ENCODE measurements at regions not wholly inside any gene's neighbourhood (a gene's known extent, or its start where the extent isn't known, plus 50 kb on each side); places are given as distances from the start of the nearest gene placed in this dataset.

DNA sequence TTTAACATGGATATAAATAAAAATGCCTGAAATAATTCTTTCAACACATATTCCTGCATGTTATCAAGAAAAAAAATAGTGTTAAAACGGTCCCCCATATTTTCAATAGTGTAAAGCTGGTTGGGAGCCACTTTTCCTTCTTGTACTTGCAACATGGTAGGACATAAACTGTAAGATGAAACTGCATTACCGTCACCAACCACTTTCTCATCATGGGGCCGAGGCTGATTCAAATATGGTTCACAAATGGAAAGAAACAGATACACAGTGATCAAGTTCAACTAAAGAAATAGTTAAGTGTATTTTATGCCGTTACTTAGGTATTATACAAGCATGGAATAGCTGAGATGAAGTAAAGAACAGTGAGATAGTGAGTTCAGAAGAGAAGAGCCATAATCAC, 360.7 kb downstream of the ZEB2 start:
- TF ChIP-seq CTCF (IDR thresholded peaks at IDR 0.05) = no peak
- no peak overlapping the region for H3K27ac Mint-ChIP-seq
- H3K9me3 Mint-ChIP-seq = no peaks in the 10 kb centered on the region
- peaks cover 9% of the 10 kb centered on the region for H3K4me1 Mint-ChIP-seq
- DNase-seq = no peak
- no peak overlapping the region for H3K4me3 Mint-ChIP-seq
- no peaks in the 10 kb centered on the region for H3K36me3 Mint-ChIP-seq (ENCODE audit: low read depth)
- no peaks in the 10 kb centered on the region for H3K27me3 Mint-ChIP-seq (ENCODE audit: low read depth, poor library complexity)

DNA sequence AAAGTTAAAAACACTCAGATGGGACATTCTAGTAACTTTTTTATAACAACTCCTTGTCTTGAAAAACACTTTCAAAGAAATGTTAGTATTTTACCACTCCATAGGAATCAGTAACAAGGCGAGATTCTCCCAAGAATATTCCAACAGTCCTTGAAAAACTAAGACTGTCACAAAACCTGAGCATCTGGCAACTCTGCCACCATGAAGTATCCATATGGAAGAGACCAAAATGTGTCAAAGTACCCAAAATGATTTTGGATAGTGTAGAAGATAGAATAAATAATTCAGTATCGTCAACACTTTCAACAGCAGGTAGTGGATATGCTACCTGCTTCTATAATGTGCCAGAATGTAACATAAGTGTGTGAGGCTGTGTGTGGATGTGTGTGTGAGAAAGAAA, 361.8 kb downstream of the ZEB2 start:
- Mint-ChIP-seq H3K36me3 (ENCODE audit: low read depth) (no peaks in the 10 kb centered on the region), H3K4me1 (peaks cover 9% of the 10 kb centered on the region), H3K27me3 (ENCODE audit: low read depth, poor library complexity) (no peaks in the 10 kb centered on the region), H3K27ac (no peak overlapping the region), H3K4me3 (no peak overlapping the region), H3K9me3 (no peaks in the 10 kb centered on the region)
- no peak for TF ChIP-seq CTCF (IDR thresholded peaks at IDR 0.05)
- no peak for DNase-seq

DNA sequence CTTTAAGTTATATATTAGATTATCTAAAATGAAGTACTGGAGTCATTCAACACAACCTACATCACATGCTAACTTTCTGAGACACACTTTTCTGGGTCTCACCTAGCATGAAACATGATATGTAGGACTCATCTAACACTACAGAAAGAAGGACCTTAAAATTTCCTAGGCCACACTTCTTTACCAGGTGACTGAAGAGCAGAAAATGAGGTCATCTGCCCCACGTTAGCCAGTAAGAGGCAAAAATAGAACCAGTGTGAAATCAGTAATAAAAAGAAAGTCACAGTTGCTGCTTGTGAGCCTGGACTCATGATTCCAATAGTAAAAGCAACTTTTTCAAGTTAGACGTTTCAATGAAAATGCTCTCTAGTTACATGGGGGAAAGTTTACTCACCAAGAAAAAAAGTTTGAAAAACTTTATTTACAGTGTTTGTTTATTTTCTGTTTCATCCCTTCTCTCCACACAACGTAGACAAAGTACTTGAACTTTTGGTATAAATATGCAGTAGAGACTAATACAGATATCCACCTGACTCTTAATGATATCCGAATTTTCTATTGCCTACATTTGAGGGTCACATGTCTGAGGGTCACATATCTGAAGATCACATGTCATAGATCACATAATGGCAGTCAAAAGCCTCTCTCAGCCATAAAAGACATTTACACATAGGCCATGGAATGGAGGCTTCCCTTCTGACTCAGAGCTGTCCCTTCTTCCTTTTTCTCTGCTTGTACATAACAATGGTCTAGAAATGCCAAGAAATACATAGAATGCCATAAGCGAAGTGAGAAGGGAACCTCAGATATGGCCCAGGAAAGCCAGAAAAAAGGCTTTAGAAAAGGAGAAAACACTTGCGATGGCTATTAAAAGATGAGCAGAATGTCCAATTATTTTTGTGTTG, 362.9 kb downstream of the ZEB2 start:
- Mint-ChIP-seq H3K27ac (no peak overlapping the region), H3K4me1 (peaks cover 9% of the 10 kb centered on the region), H3K4me3 (no peak overlapping the region), H3K9me3 (no peaks in the 10 kb centered on the region), H3K36me3 (ENCODE audit: low read depth) (no peaks in the 10 kb centered on the region), H3K27me3 (ENCODE audit: low read depth, poor library complexity) (no peaks in the 10 kb centered on the region)
- no peak for DNase-seq
- TF ChIP-seq CTCF (IDR thresholded peaks at IDR 0.05) = no peak

- H3K27ac Mint-ChIP-seq = peak overlapping the region; percentile 54
- peaks cover 9% of the 10 kb centered on the region for H3K4me1 Mint-ChIP-seq
- no peak overlapping the region for H3K4me3 Mint-ChIP-seq
- no peak for TF ChIP-seq CTCF (IDR thresholded peaks at IDR 0.05)
- H3K9me3 Mint-ChIP-seq = no peaks in the 10 kb centered on the region
- H3K36me3 Mint-ChIP-seq (ENCODE audit: low read depth) = no peaks in the 10 kb centered on the region
- no peak for DNase-seq
- no peaks in the 10 kb centered on the region for H3K27me3 Mint-ChIP-seq (ENCODE audit: low read depth, poor library complexity)
These were observed 365.7 kb downstream of the ZEB2 start for GRCh38 chr2:144154205-144154604.

GRCh38 chr2:144152817-144153271, 367.1 kb downstream of the ZEB2 start:
- no peak for DNase-seq
- TF ChIP-seq CTCF (IDR thresholded peaks at IDR 0.05) = no peak
- peaks cover 9% of the 10 kb centered on the region for H3K4me1 Mint-ChIP-seq
- H3K4me3 Mint-ChIP-seq = no peak overlapping the region
- no peaks in the 10 kb centered on the region for H3K36me3 Mint-ChIP-seq (ENCODE audit: low read depth)
- no peak overlapping the region for H3K27ac Mint-ChIP-seq
- no peaks in the 10 kb centered on the region for H3K27me3 Mint-ChIP-seq (ENCODE audit: low read depth, poor library complexity)
- H3K9me3 Mint-ChIP-seq = no peaks in the 10 kb centered on the region

GRCh38 chr2:144151851-144152250, 368.1 kb downstream of the ZEB2 start:
- Mint-ChIP-seq H3K27me3 (ENCODE audit: low read depth, poor library complexity) (no peaks in the 10 kb centered on the region), H3K9me3 (no peaks in the 10 kb centered on the region), H3K4me1 (peaks cover 3% of the 10 kb centered on the region), H3K4me3 (no peak overlapping the region), H3K27ac (no peak overlapping the region), H3K36me3 (ENCODE audit: low read depth) (no peaks in the 10 kb centered on the region)
- TF ChIP-seq CTCF (IDR thresholded peaks at IDR 0.05) = no peak
- no peak for DNase-seq
